BLaER1 treated with 17β-estradiol and CSF1 and Interleukin-3, amounts not matched to agents 10 nM and 100 nM (cell line): ENCODE measurements at regions not wholly inside any gene's neighbourhood (a gene's known extent, or its start where the extent isn't known, plus 50 kb on each side); places are given as distances from the start of the nearest gene placed in this dataset.

Experiments
- H3K27ac ChIP-seq, 11 experiments: shearing (Covaris generic); formaldehyde crosslinking; 2 replicates each; pipeline ENCODE4 v1.8.1; 2022
- H3K27me3 ChIP-seq, 11 experiments: shearing (Covaris generic); formaldehyde crosslinking; 2 replicates each; pipeline ENCODE4 v1.8.1; 2022
- H3K36me3 ChIP-seq, 11 experiments: shearing (Covaris generic); formaldehyde crosslinking; 2 replicates each; pipeline ENCODE4 v1.8.1; 2022
- H3K4me1 ChIP-seq, 10 experiments: shearing (Covaris generic); formaldehyde crosslinking; 2 replicates each; pipeline ENCODE4 v1.8.1; 2022
- H3K4me2 ChIP-seq, 11 experiments: shearing (Covaris generic); formaldehyde crosslinking; 2 replicates each; pipeline ENCODE4 v1.8.1; 2022
- H3K4me3 ChIP-seq, 10 experiments: shearing (Covaris generic); formaldehyde crosslinking; 2 replicates each; pipeline ENCODE4 v1.8.1; 2022
- H3K9ac ChIP-seq, 11 experiments: shearing (Covaris generic); formaldehyde crosslinking; 2 replicates each; pipeline ENCODE4 v1.8.1; 2022
- H3K9me3 ChIP-seq, 11 experiments: shearing (Covaris generic); formaldehyde crosslinking; replicated peaks in 1 of 11; 2 replicates each; pipeline ENCODE4 v1.8.1; 2022
- H4K20me1 ChIP-seq, 11 experiments: shearing (Covaris generic); formaldehyde crosslinking; 2 replicates each; pipeline ENCODE4 v1.8.1; 2022
- Cebpa-rat ChIP-seq, 11 experiments: shearing (Covaris generic); IDR thresholded peaks; 2 replicates each; pipeline ENCODE4 v1.8.1; 2022

DNA sequence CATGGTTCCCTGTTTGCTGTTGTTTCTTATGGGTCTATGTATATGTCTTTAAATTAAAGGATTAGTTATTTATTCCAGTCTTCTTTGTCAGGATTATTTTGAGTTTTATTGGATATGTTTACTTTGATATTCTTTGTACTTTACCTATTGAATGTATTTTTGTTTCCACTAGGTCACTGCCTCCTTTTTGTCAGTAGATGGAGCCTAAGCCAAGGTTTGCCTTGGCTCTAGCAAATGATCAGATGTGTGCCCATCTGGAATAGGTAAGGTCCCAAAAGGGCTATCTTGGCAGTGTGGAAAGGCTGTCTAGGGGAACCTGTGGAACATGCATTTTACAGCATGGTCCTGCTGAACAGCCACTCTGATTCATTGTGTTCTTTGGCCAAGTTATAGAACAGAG, 337.3 kb upstream of the GHITM start:
- Histone ChIP-seq H3K27me3 (no peaks in the 10 kb centered on the region), H3K36me3 (no peaks in the 10 kb centered on the region), H3K27ac (no peak overlapping the region), H3K4me2 (no peak overlapping the region), H3K9me3 (peaks cover 0 to 6% (median 0%) of the 10 kb centered on the region in 11 experiments; a peak in 2 of 22 replicates), H4K20me1 (no peaks in the 10 kb centered on the region), H3K9ac (no peak overlapping the region), H3K4me3 (no peak overlapping the region), H3K4me1 (no peaks in the 10 kb centered on the region)
- TF ChIP-seq Cebpa-rat (IDR thresholded peaks at IDR 0.05), result no peak

DNA sequence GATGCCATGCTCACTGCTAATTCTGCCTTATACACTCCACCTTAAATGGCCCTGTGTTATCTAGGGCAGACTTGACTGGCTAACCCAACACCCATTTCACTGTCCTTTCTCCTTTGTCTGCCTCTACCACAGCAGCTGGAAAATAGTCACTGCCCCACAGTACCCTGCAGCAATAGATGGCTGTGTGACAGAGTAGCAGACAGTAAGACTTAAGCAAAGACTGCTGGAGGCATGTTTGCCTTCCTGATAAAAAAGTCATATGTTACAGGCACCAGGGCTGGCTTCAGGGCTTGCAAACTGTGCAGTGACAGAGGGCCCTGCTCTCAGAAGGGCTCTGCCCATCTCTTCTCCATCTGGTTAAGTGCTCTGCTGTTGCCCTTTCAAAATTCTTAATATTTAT, 332.6 kb upstream of the GHITM start:
- TF ChIP-seq Cebpa-rat (IDR thresholded peaks at IDR 0.05), result no peak
- H3K4me3 ChIP-seq, result no peak overlapping the region

GRCh38 chr10:83809001-83809400, 330.3 kb upstream of the GHITM start:
- Histone ChIP-seq H3K9ac (no peak overlapping the region), H4K20me1 (no peaks in the 10 kb centered on the region), H3K27me3 (no peaks in the 10 kb centered on the region), H3K9me3 (no peaks in the 10 kb centered on the region), H3K4me3 (no peak overlapping the region), H3K36me3 (no peaks in the 10 kb centered on the region), H3K4me2 (no peak overlapping the region), H3K27ac (no peak overlapping the region), H3K4me1 (no peaks in the 10 kb centered on the region)
- no peak for TF ChIP-seq Cebpa-rat (IDR thresholded peaks at IDR 0.05)

More for the DNA sequence above, 332.6 kb upstream of the GHITM start:
- Histone ChIP-seq H3K9me3 (no peaks in the 10 kb centered on the region), H3K27me3 (no peaks in the 10 kb centered on the region), H3K4me1 (no peaks in the 10 kb centered on the region), H3K36me3 (no peaks in the 10 kb centered on the region), H3K27ac (no peak overlapping the region), H3K4me2 (no peak overlapping the region), H3K9ac (no peak overlapping the region), H4K20me1 (no peaks in the 10 kb centered on the region)

DNA sequence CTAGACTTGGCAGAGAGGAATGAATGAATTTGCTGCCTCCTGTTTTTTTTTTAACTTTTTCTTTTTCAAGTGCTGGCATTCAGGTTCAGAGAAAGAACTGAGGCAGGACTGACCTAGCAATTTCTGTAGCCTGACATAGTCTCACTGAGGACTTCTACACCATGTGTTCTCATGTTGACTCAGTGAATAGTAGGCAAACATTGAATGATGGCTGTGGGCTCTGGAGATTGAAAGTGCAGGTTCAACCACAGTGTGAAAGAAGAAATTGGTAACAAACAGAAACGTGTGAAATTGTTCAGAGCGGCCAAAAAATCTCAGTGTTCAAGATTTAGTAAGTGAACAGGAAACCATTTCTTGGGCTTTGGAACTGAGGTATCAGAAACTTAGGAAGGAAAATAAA, 322.4 kb upstream of the GHITM start:
- Histone ChIP-seq H3K4me1 (peaks cover 0 to 17% (median 12%) of the 10 kb centered on the region in 10 experiments; a peak in 11 of 20 replicates), H3K9me3 (peaks cover 0 to 9% (median 6%) of the 10 kb centered on the region in 11 experiments; a peak in 8 of 22 replicates), H3K27ac (no peak overlapping the region), H4K20me1 (no peaks in the 10 kb centered on the region), H3K9ac (no peak overlapping the region), H3K27me3 (no peaks in the 10 kb centered on the region), H3K4me2 (no peak overlapping the region), H3K36me3 (no peaks in the 10 kb centered on the region), H3K4me3 (no peak overlapping the region)
- TF ChIP-seq Cebpa-rat (IDR thresholded peaks at IDR 0.05), result no peak

GRCh38 chr10:83817797-83818196, 321.5 kb upstream of the GHITM start:
- no peak for TF ChIP-seq Cebpa-rat (IDR thresholded peaks at IDR 0.05)
- Histone ChIP-seq H3K4me1 (peaks cover 0 to 17% (median 12%) of the 10 kb centered on the region in 10 experiments; a peak in 11 of 20 replicates), H3K4me3 (no peak overlapping the region), H3K27me3 (no peaks in the 10 kb centered on the region), H4K20me1 (no peaks in the 10 kb centered on the region), H3K36me3 (no peaks in the 10 kb centered on the region), H3K27ac (no peak overlapping the region), H3K9me3 (peaks cover 0 to 9% (median 6%) of the 10 kb centered on the region in 11 experiments; a peak in 8 of 22 replicates), H3K9ac (no peak overlapping the region), H3K4me2 (no peak overlapping the region)

- no peak for TF ChIP-seq Cebpa-rat (IDR thresholded peaks at IDR 0.05)
- Histone ChIP-seq H3K27me3 (no peaks in the 10 kb centered on the region), H3K4me1 (peaks cover 0 to 17% (median 12%) of the 10 kb centered on the region in 10 experiments; a peak in 11 of 20 replicates), H3K27ac (no peak overlapping the region; a peak in 1 of 22 replicates), H3K9me3 (peaks cover 0 to 9% (median 6%) of the 10 kb centered on the region in 11 experiments; a peak in 8 of 22 replicates), H3K4me3 (no peak overlapping the region), H4K20me1 (no peaks in the 10 kb centered on the region), H3K36me3 (no peaks in the 10 kb centered on the region), H3K4me2 (peak overlapping the region in 8 of 11 experiments; percentile 12 to 46 (median 31); a peak in 10 of 22 replicates), H3K9ac (no peak overlapping the region)
These were observed 319.7 kb upstream of the GHITM start for GRCh38 chr10:83819609-83820008.

GRCh38 chr10:83820033-83820432, 319.3 kb upstream of the GHITM start:
- no peak for TF ChIP-seq Cebpa-rat (IDR thresholded peaks at IDR 0.05)
- no peaks in the 10 kb centered on the region for H3K36me3 ChIP-seq
- no peaks in the 10 kb centered on the region for H3K27me3 ChIP-seq
- no peak overlapping the region for H3K4me3 ChIP-seq
- H3K4me1 ChIP-seq, result peaks cover 0 to 17% (median 12%) of the 10 kb centered on the region in 10 experiments; a peak in 11 of 20 replicates
- peak overlapping the region in 8 of 11 experiments; percentile 12 to 46 (median 31); a peak in 10 of 22 replicates for H3K4me2 ChIP-seq
- H3K27ac ChIP-seq, result no peak overlapping the region
- H3K9ac ChIP-seq, result no peak overlapping the region
- peaks cover 0 to 9% (median 6%) of the 10 kb centered on the region in 11 experiments; a peak in 8 of 22 replicates for H3K9me3 ChIP-seq
- H4K20me1 ChIP-seq, result no peaks in the 10 kb centered on the region

GRCh38 chr10:83824099-83824498, 315.2 kb upstream of the GHITM start:
- Histone ChIP-seq H3K27ac (no peak overlapping the region), H3K9ac (no peak overlapping the region), H3K9me3 (peaks cover 0 to 9% (median 6%) of the 10 kb centered on the region in 11 experiments; a peak in 8 of 22 replicates), H3K4me1 (peaks cover 0 to 12% (median 10%) of the 10 kb centered on the region in 10 experiments; a peak in 11 of 20 replicates), H3K27me3 (no peaks in the 10 kb centered on the region), H3K4me2 (no peak overlapping the region), H3K36me3 (no peaks in the 10 kb centered on the region), H3K4me3 (no peak overlapping the region), H4K20me1 (no peaks in the 10 kb centered on the region)
- TF ChIP-seq Cebpa-rat (IDR thresholded peaks at IDR 0.05), result no peak

DNA sequence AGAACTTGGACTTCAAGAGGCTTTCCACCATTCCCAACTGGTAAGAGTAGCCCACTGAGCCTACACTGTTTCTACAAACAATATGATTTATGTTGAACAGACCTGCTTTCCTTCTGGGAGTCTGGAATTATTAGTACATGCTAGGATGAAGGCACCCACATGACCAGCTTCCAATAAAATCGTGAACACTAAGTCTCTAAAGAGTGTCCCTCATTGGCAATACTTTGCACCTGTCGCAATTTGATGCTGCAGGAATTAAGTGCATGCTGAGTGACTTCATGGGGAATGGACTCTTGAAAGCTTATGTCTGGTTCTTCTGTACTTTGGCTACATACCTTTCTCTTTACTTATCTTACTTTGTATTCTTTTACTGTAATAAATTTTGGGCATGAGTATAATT, 305.2 kb upstream of the GHITM start:
- H3K4me3 ChIP-seq, result no peak overlapping the region
- H3K4me2 ChIP-seq, result no peak overlapping the region
- peaks cover 0 to 11% (median 6%) of the 10 kb centered on the region in 11 experiments; a peak in 7 of 22 replicates for H3K9me3 ChIP-seq
- no peak for TF ChIP-seq Cebpa-rat (IDR thresholded peaks at IDR 0.05)
- H4K20me1 ChIP-seq, result no peaks in the 10 kb centered on the region
- H3K27ac ChIP-seq, result no peak overlapping the region
- no peaks in the 10 kb centered on the region for H3K27me3 ChIP-seq
- H3K36me3 ChIP-seq, result no peaks in the 10 kb centered on the region
- no peaks in the 10 kb centered on the region for H3K4me1 ChIP-seq
- H3K9ac ChIP-seq, result no peak overlapping the region
